Omental fat pad (tissue), 3 donors: ENCODE measurements at regions not wholly inside any gene's neighbourhood (a gene's known extent, or its start where the extent isn't known, plus 50 kb on each side); places are given as distances from the start of the nearest gene placed in this dataset.

ENCODE experiments used
- ATAC-seq: fragments of 150-250 bp; one replicate; pipeline ENCODE4 v1.9.1; 2016; ENCODE audit warnings: mild to moderate bottlenecking, moderate library complexity; ENCODE audit not compliant: low FRiP score
- DNase-seq: peaks from one replicate; pipeline ENCODE4 v3.0.0-alpha.2; 2019; ENCODE audit warnings: low spot score
- TF ChIP-seq, protein P1 (sequence below), 3 donors: fragments of 450-650 bp; IDR thresholded peaks; one replicate each; pipeline ENCODE4 v1.5.1; 2016 to 2017; ENCODE audit warnings: antibody characterized with exemption in 3 of 3, mild to moderate bottlenecking in 3 of 3, moderate library complexity in 2 of 3

DNA sequence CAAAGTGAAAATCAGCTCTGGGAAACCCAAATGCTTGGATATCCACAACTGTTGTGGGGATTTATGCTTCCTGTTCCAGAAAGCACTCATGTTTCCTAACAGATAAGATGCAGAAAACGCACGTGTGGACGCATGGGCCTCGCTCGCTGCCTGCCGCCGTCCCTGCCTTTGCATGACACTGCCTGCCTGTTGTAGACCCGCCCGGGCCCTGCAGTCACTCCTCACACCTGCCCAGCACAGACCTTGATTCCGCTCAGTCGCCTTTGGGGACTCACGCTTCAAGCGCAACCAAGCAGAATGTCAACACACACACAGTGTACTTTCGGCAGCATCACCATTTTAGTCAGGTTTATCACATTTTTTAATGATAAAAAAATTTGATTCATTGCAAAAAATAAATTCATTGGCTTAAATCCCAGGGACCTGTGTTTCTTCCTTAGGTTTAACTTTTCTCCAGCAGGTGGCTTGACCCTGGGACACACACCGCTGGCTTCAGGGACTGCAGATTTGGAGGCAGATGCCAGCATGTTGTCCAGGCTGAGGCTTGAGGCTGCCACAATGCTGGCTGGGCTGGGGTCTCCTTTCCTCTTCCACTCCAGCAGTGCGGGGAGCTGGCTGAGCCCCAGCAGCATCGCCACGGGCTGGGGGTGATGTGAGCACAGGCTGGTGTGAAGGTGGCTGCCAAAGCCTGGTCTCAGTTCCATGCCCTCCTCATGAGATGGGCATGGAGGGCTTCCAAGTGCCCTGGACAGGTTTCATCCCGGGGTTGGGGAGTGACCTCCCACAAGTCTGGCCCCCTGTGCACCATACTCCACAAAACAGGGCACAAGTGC lies 416.9 kb upstream of the IRX4 start:
- TF ChIP-seq, protein P1, sequence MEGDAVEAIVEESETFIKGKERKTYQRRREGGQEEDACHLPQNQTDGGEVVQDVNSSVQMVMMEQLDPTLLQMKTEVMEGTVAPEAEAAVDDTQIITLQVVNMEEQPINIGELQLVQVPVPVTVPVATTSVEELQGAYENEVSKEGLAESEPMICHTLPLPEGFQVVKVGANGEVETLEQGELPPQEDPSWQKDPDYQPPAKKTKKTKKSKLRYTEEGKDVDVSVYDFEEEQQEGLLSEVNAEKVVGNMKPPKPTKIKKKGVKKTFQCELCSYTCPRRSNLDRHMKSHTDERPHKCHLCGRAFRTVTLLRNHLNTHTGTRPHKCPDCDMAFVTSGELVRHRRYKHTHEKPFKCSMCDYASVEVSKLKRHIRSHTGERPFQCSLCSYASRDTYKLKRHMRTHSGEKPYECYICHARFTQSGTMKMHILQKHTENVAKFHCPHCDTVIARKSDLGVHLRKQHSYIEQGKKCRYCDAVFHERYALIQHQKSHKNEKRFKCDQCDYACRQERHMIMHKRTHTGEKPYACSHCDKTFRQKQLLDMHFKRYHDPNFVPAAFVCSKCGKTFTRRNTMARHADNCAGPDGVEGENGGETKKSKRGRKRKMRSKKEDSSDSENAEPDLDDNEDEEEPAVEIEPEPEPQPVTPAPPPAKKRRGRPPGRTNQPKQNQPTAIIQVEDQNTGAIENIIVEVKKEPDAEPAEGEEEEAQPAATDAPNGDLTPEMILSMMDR (IDR thresholded peaks at IDR 0.05) = no peak
- DNase-seq (no peak), ATAC-seq (no peak)

DNA sequence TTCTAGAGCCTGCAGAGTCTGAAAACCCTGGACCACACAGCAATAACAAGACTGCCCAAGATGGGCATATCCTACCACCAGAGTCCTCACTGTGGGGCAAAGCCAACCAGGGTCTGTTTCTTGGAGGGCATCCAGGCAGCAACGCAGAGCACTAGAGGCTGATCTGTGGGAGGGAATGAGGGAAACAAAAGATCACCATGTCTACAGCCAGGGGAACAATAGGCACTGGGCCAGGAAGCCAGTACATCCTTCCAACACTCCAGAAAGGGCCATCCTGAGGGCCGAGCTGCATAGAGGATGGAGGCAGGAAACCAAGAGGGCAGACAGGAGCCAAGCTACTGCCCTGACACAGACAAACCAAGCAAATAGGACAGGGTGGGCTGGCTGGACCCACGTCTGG lies 416.1 kb upstream of the IRX4 start:
- no peak for DNase-seq
- TF ChIP-seq, protein P1 (IDR thresholded peaks at IDR 0.05) = no peak
- ATAC-seq = no peak

- DNase-seq (no peak), ATAC-seq (no peak)
- TF ChIP-seq, protein P1 (IDR thresholded peaks at IDR 0.05) = no peak
Observed at GRCh38 chr5:2297991-2298390, 415.3 kb upstream of the IRX4 start.

DNA sequence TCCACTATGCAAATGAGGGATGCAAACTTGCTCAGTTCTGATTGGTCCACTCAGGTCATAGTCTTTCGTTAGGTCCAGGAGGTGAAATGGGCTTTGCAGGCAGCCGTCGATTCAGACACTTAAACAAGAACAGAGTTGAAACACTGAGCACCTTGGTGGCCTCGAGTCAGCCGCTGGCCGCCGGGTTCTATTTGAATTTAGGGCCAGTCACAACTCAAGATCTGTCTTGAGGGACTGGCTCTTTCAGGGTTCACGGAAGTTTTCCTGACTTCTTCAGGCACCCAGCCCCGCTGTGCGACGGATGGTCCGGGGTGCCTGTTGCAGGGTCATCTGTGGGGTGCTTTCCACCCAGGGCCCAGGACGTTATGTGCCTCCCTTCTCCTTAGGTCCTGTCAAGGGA lies 412.8 kb upstream of the IRX4 start:
- ATAC-seq = no peak
- TF ChIP-seq, protein P1 (IDR thresholded peaks at IDR 0.05) = no peak
- no peak for DNase-seq

- TF ChIP-seq, protein P1 (IDR thresholded peaks at IDR 0.05) = no peak
- ATAC-seq (no peak), DNase-seq (no peak)
Observed at GRCh38 chr5:2293906-2294305, 411.2 kb upstream of the IRX4 start.

- DNase-seq = no peak
- TF ChIP-seq, protein P1 (IDR thresholded peaks at IDR 0.05) = no peak
- ATAC-seq = no peak
Observed at GRCh38 chr5:2291146-2291840, 408.6 kb upstream of the IRX4 start.

GRCh38 chr5:2289380-2289779 lies 406.7 kb upstream of the IRX4 start:
- DNase-seq = no peak
- no peak for ATAC-seq
- TF ChIP-seq, protein P1 (IDR thresholded peaks at IDR 0.05) = no peak
